ENCODE measurements at regions not wholly inside any gene's neighbourhood (a gene's known extent, or its start where the extent isn't known, plus 50 kb on each side); places are given as distances from the start of the nearest gene placed in this dataset.

- no peak for DNase-seq (ENCODE audit: extremely low spot score)
- ChIA-PET CTCF (interaction anchor here (0.6 to 1.0 kb wide), 3 partner anchors 28 to 686 kb away, joined by 3 to 4 read pairs (median 3); no protein-coding TSS in a partner anchor), POLR2A (no interaction called here)
- TF ChIP-seq FOXM1 (IDR thresholded peaks at IDR 0.05; ENCODE audit: borderline replicate concordance), result no peak
- no peak for TF ChIP-seq SP1 (IDR thresholded peaks at IDR 0.05)
- TF ChIP-seq ELF4 (IDR thresholded peaks at IDR 0.05), result no peak
- no peak for TF ChIP-seq TARDBP (IDR thresholded peaks at IDR 0.05)
- TF ChIP-seq SUZ12 (IDR thresholded peaks at IDR 0.05), result no peak
These were observed 98.3 kb upstream of the MTHFD1L start for GRCh38 chr6:150767161-150767560.

DNA sequence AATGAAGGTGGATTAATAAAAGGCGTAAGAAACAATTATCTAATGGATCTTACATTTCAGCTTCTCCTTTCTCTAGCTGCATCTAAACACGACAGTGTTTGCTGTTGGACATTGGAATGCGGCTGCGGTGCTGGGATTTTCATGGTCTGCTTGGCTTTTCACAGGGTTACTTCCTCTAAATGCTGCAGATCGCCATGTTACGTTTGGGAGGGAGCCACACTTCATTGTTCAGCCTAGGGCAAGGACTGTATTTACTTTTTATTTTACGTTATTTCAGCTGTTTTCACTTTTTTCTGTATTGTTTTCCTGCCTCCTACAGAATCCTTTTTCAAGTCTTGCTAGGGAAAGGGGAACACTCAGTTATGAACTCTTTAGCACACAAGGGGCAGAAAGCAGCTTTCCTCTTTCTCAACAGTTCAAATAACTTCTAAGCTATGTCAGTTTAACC lies 97.9 kb upstream of the MTHFD1L start:
- CTCF ChIA-PET, result interaction anchor here (0.6 to 1.0 kb wide), 2 partner anchors 28 to 50 kb away, joined by 3 to 4 read pairs; no protein-coding TSS in a partner anchor
- TF ChIP-seq SUZ12 (IDR thresholded peaks at IDR 0.05) (no peak), FOXK2 (IDR thresholded peaks at IDR 0.05) (no peak), FOXM1 (IDR thresholded peaks at IDR 0.05; ENCODE audit: borderline replicate concordance) (no peak), BHLHE40 (IDR thresholded peaks at IDR 0.05; ENCODE audit: borderline replicate concordance) (no peak), ARNT (IDR thresholded peaks at IDR 0.05) (no peak), FOXA1 (IDR thresholded peaks at IDR 0.05) (no peak), LEF1 (IDR thresholded peaks at IDR 0.05; ENCODE audit: borderline replicate concordance) (no peak), CTBP1 (IDR thresholded peaks at IDR 0.05; ENCODE audit: borderline replicate concordance) (no peak), HDGF (IDR thresholded peaks at IDR 0.05; ENCODE audit: borderline replicate concordance) (no peak), PKNOX1 (IDR thresholded peaks at IDR 0.05) (no peak), ZNF384 (IDR thresholded peaks at IDR 0.05) (no peak)
- POLR2A ChIA-PET, result no interaction called here
- DNase-seq (ENCODE audit: extremely low spot score), result no peak

DNA sequence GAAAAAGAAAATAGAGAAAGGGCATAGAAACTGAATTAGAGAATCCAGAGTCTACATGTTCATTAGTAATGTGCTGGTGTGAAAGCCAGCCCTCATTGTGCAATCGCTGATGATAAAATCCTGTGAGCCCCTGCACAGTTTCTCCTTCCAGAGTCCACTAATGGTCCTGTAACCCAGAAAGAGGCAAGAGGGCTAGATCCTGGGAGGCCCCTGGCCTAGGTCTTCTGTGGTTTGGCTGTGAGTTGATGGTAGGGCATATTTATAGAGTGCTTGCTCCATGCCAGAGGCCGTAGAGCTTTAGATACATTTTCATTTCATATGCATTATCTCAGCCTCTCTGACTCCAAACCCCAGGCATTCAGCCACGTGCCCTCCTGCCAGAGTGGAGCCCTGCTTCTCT lies 94.9 kb upstream of the MTHFD1L start:
- ChIA-PET POLR2A (no interaction called here), CTCF (no interaction called here)
- no peak for TF ChIP-seq ARNT (IDR thresholded peaks at IDR 0.05)
- TF ChIP-seq FOXM1 (IDR thresholded peaks at IDR 0.05; ENCODE audit: borderline replicate concordance), result no peak
- TF ChIP-seq HDGF (IDR thresholded peaks at IDR 0.05; ENCODE audit: borderline replicate concordance), result no peak
- no peak for TF ChIP-seq BHLHE40 (IDR thresholded peaks at IDR 0.05; ENCODE audit: borderline replicate concordance)
- no peak for TF ChIP-seq SP1 (IDR thresholded peaks at IDR 0.05)
- no peak for TF ChIP-seq L3MBTL2 (conservative IDR thresholded peaks at IDR 0.05)
- no peak for DNase-seq (ENCODE audit: extremely low spot score)

- DNase-seq (ENCODE audit: extremely low spot score), result no peak
- ChIA-PET CTCF (interaction anchor here (0.7 kb wide), 1 partner anchor 44 kb away, joined by 3 read pairs; no protein-coding TSS in a partner anchor), POLR2A (no interaction called here)
- TF ChIP-seq TARDBP (IDR thresholded peaks at IDR 0.05) (no peak), FOXM1 (IDR thresholded peaks at IDR 0.05; ENCODE audit: borderline replicate concordance) (no peak), FOXA1 (IDR thresholded peaks at IDR 0.05) (no peak), SP1 (IDR thresholded peaks at IDR 0.05) (no peak), NFRKB (IDR thresholded peaks at IDR 0.05) (no peak), L3MBTL2 (conservative IDR thresholded peaks at IDR 0.05) (no peak), HDGF (IDR thresholded peaks at IDR 0.05; ENCODE audit: borderline replicate concordance) (no peak)
These were observed 91.5 kb upstream of the MTHFD1L start for GRCh38 chr6:150773969-150774368.

GRCh38 chr6:150775415-150776203 lies 89.9 kb upstream of the MTHFD1L start:
- ChIA-PET CTCF (no interaction called here), POLR2A (no interaction called here)
- no peak for DNase-seq (ENCODE audit: extremely low spot score)
- TF ChIP-seq ARNT (IDR thresholded peaks at IDR 0.05), result no peak
- no peak for TF ChIP-seq ELF4 (IDR thresholded peaks at IDR 0.05)
- TF ChIP-seq FOXM1 (IDR thresholded peaks at IDR 0.05; ENCODE audit: borderline replicate concordance), result no peak
- no peak for TF ChIP-seq SP1 (IDR thresholded peaks at IDR 0.05)
- TF ChIP-seq HDGF (IDR thresholded peaks at IDR 0.05; ENCODE audit: borderline replicate concordance), result no peak
- TF ChIP-seq ZNF384 (IDR thresholded peaks at IDR 0.05), result no peak
- no peak for TF ChIP-seq BHLHE40 (IDR thresholded peaks at IDR 0.05; ENCODE audit: borderline replicate concordance)
- TF ChIP-seq FOXA1 (IDR thresholded peaks at IDR 0.05), result no peak
- TF ChIP-seq SUZ12 (IDR thresholded peaks at IDR 0.05), result no peak
- no peak for TF ChIP-seq NFRKB (IDR thresholded peaks at IDR 0.05)

GRCh38 chr6:150777736-150778135 lies 87.8 kb upstream of the MTHFD1L start:
- POLR2A ChIA-PET, result no interaction called here
- DNase-seq (ENCODE audit: extremely low spot score), result no peak
- TF ChIP-seq SUZ12 (IDR thresholded peaks at IDR 0.05), result no peak
- TF ChIP-seq FOXK2 (IDR thresholded peaks at IDR 0.05), result no peak
- no peak for TF ChIP-seq L3MBTL2 (conservative IDR thresholded peaks at IDR 0.05)
- TF ChIP-seq ARNT (IDR thresholded peaks at IDR 0.05), result no peak
- TF ChIP-seq LEF1 (IDR thresholded peaks at IDR 0.05; ENCODE audit: borderline replicate concordance), result no peak
- no peak for TF ChIP-seq TARDBP (IDR thresholded peaks at IDR 0.05)
- no peak for TF ChIP-seq BHLHE40 (IDR thresholded peaks at IDR 0.05; ENCODE audit: borderline replicate concordance)
- no peak for TF ChIP-seq FOXM1 (IDR thresholded peaks at IDR 0.05; ENCODE audit: borderline replicate concordance)
- TF ChIP-seq ELF4 (IDR thresholded peaks at IDR 0.05), result no peak
- no peak for TF ChIP-seq PKNOX1 (IDR thresholded peaks at IDR 0.05)
- TF ChIP-seq ZNF384 (IDR thresholded peaks at IDR 0.05), result no peak
- CTCF ChIA-PET, result no interaction called here

DNA sequence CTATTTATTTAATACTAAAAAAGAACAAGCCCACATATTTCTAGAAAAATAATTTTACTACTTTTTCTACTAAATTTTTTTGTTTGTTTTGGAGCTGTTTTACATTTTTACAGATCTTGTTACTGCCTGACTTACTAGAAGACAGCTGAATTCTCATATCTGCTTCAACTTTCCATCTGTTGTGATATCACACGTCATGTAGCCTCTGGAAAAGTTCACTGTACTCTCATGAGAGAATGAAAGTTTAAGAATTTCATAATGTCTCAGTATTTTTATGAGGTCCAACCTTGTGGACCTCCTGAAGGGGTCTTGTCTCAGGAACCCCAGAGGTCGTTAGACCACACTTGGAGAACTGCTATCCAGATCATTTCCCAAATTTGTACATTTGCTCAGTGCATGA lies 81.7 kb upstream of the MTHFD1L start:
- ChIA-PET POLR2A (no interaction called here), CTCF (interaction anchor here (0.7 kb wide), 1 partner anchor 25 kb away, joined by 6 read pairs; no protein-coding TSS in a partner anchor)
- TF ChIP-seq L3MBTL2 (conservative IDR thresholded peaks at IDR 0.05) (no peak), NFRKB (IDR thresholded peaks at IDR 0.05) (no peak), FOXM1 (IDR thresholded peaks at IDR 0.05; ENCODE audit: borderline replicate concordance) (no peak), ZNF384 (IDR thresholded peaks at IDR 0.05) (no peak), PKNOX1 (IDR thresholded peaks at IDR 0.05) (no peak), ARNT (IDR thresholded peaks at IDR 0.05) (no peak), TARDBP (IDR thresholded peaks at IDR 0.05) (no peak), CTBP1 (IDR thresholded peaks at IDR 0.05; ENCODE audit: borderline replicate concordance) (no peak), SP1 (IDR thresholded peaks at IDR 0.05) (no peak), BHLHE40 (IDR thresholded peaks at IDR 0.05; ENCODE audit: borderline replicate concordance) (no peak), ELF4 (IDR thresholded peaks at IDR 0.05) (no peak)
- no peak for DNase-seq (ENCODE audit: extremely low spot score)
